Tibial nerve (tissue), 4 donors: ENCODE measurements at regions not wholly inside any gene's neighbourhood (a gene's known extent, or its start where the extent isn't known, plus 50 kb on each side); places are given as distances from the start of the nearest gene placed in this dataset.

ENCODE experiments used
- CTCF ChIP-seq, 5 experiments: fragments of 200-600 bp in 3 of 5; fragments of 450-650 bp in 2 of 5; sonication (generic) in 3 of 5; IDR thresholded peaks; one replicate each; pipeline ENCODE4 v1.5.1; 2016 to 2019; ENCODE audit warnings: antibody characterized with exemption in 5 of 5, mild to moderate bottlenecking in 3 of 5, moderate library complexity in 2 of 5
- EP300 ChIP-seq, 2 donors: sonication (generic); formaldehyde crosslinking; IDR thresholded peaks; one replicate each; pipeline ENCODE4 v1.6.1; 2017; ENCODE audit warnings: antibody characterized with exemption in 2 of 2, mild to moderate bottlenecking in 1 of 2
- POLR2A ChIP-seq, 2 donors: fragments of 450-650 bp; IDR thresholded peaks; one replicate each; pipeline ENCODE4 v1.6.1; 2017; ENCODE audit warnings: antibody characterized with exemption in 2 of 2, mild to moderate bottlenecking in 2 of 2, moderate library complexity in 2 of 2

- no peak for TF ChIP-seq CTCF (IDR thresholded peaks at IDR 0.05)
- no peak for TF ChIP-seq POLR2A (IDR thresholded peaks at IDR 0.05)
- TF ChIP-seq EP300 (IDR thresholded peaks at IDR 0.05), result no peak
Measured at GRCh38 chr21:41611441-41611840, 103.5 kb upstream of the TMPRSS2 start.
